Body of pancreas (tissue), 4 donors: ENCODE measurements at regions not wholly inside any gene's neighbourhood (a gene's known extent, or its start where the extent isn't known, plus 50 kb on each side); places are given as distances from the start of the nearest gene placed in this dataset.

Experiments
- ATAC-seq: fragments of 150-250 bp; one replicate; pipeline ENCODE4 v1.9.1; 2016
- DNase-seq, 4 donors: peaks; one replicate each; pipeline ENCODE4 v3.0.0-alpha.2; 2019
- H3K27ac ChIP-seq, 4 donors: fragments of 200-600 bp; sonication (generic); 1 replicate in 3 of 4; 2 replicates in 1 of 4; pipeline versions ENCODE4 v1.5.1 to v1.6.1; 2016 to 2019; ENCODE audit warnings: mild to moderate bottlenecking in 1 of 4, mixed read lengths in 1 of 4, moderate library complexity in 1 of 4
- H3K27me3 ChIP-seq, 2 donors: fragments of 200-600 bp; sonication (generic); one replicate each; pipeline ENCODE4 v1.6.0; 2016; ENCODE audit warnings: mild to moderate bottlenecking in 1 of 2
- H3K36me3 ChIP-seq, 2 donors: fragments of 200-600 bp; sonication (generic); replicated peaks in 1 of 2; 2 replicates each; pipeline ENCODE4 v1.5.1; 2016; ENCODE audit warnings: low read depth in 2 of 2; ENCODE audit not compliant: insufficient read depth in 1 of 2
- H3K4me1 ChIP-seq: fragments of 200-600 bp; sonication (generic); one replicate; pipeline ENCODE4 v1.6.0; 2016
- H3K4me3 ChIP-seq, 2 donors: fragments of 200-600 bp; sonication (generic); 1 replicate in 1 of 2; 2 replicates in 1 of 2; pipeline ENCODE4 v1.5.1; 2016 to 2019
- H3K9me3 ChIP-seq, 3 donors: fragments of 200-600 bp; sonication (generic); 1 replicate in 2 of 3; 2 replicates in 1 of 3; pipeline ENCODE4 v1.5.1; 2016
- POLR2A ChIP-seq, 3 donors: fragments of 450-650 bp; IDR thresholded peaks; one replicate each; pipeline ENCODE4 v1.6.1; 2016; ENCODE audit warnings: antibody characterized with exemption in 3 of 3, mild to moderate bottlenecking in 2 of 3
- WGBS, 2 donors: methylation state at CpG; one replicate each; pipeline ENCODE4 v1.1.5; 2017; 5-methylcytosine and 5-hydroxymethylcytosine counted together
- intact Hi-C: fragments of 100-400 bp; cut with DNase I; formaldehyde crosslinking; loops from one replicate; pipeline ENCODE4 v1.15.1; 2023
- TF ChIP-seq, protein P1 (sequence below), 7 experiments: fragments of 450-650 bp in 4 of 7; fragments of 200-600 bp in 3 of 7; sonication (generic) in 3 of 7; IDR thresholded peaks; one replicate each; pipeline ENCODE4 v1.5.1; 2016 to 2019; ENCODE audit warnings: antibody characterized with exemption in 7 of 7

DNA sequence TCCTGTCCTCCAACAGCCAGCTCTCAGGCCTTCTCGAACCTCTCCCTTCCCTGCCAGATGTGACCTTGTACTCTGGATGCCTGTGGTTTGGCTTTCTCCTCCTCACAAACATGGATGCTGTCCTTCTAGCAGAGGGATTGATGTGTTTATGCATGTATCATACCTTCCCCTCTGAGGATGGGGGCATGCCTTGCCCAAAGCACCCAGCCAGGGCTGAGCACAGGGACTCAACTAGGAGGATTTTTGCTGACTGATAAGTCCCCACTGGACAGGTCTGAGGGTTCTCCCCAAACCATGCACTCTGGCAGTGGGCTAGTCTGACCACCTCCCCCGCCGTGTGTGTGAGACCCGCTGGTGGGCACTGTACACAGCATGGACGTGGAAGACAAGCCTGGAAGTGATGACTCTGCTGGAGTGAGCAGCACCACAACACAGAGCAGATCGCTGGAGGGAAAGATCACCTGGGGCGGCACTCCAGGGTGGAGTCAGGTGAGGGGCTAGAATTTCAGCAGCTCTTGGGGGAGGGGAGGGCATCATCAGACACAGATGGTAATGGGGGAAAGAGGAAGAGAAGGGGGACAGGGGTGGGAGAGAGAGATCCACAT is 360.3 kb upstream of the ZNF507 start:
- Histone ChIP-seq H3K4me3 (no peak overlapping the region), H3K27ac (no peak overlapping the region), H3K27me3 (no peaks in the 10 kb centered on the region), H3K4me1 (no peaks in the 10 kb centered on the region), H3K36me3 (no peaks in the 10 kb centered on the region), H3K9me3 (peaks cover 0 to 8% (median 0%) of the 10 kb centered on the region in 3 donors)
- WGBS, 2 donors = 71 to 84% methylated on average over 7 of the region's 7 CpGs
- ATAC-seq = no peak
- no peak for DNase-seq
- intact Hi-C loops = no loop called here
- no peak for TF ChIP-seq POLR2A (IDR thresholded peaks at IDR 0.05)
- TF ChIP-seq, protein P1, sequence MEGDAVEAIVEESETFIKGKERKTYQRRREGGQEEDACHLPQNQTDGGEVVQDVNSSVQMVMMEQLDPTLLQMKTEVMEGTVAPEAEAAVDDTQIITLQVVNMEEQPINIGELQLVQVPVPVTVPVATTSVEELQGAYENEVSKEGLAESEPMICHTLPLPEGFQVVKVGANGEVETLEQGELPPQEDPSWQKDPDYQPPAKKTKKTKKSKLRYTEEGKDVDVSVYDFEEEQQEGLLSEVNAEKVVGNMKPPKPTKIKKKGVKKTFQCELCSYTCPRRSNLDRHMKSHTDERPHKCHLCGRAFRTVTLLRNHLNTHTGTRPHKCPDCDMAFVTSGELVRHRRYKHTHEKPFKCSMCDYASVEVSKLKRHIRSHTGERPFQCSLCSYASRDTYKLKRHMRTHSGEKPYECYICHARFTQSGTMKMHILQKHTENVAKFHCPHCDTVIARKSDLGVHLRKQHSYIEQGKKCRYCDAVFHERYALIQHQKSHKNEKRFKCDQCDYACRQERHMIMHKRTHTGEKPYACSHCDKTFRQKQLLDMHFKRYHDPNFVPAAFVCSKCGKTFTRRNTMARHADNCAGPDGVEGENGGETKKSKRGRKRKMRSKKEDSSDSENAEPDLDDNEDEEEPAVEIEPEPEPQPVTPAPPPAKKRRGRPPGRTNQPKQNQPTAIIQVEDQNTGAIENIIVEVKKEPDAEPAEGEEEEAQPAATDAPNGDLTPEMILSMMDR (IDR thresholded peaks at IDR 0.05) = no peak

- intact Hi-C loops = no loop called here
- Histone ChIP-seq H3K4me3 (no peak overlapping the region), H3K9me3 (peaks cover 0 to 8% (median 0%) of the 10 kb centered on the region in 3 donors), H3K27ac (no peak overlapping the region), H3K27me3 (no peaks in the 10 kb centered on the region), H3K4me1 (no peaks in the 10 kb centered on the region), H3K36me3 (no peaks in the 10 kb centered on the region)
- WGBS, 2 donors = 47 to 50% methylated on average over 1 of the region's 1 CpG
- ATAC-seq = no peak
- DNase-seq = no peak
- no peak for TF ChIP-seq POLR2A (IDR thresholded peaks at IDR 0.05)
- TF ChIP-seq, protein P1 (IDR thresholded peaks at IDR 0.05) = no peak
Observed at GRCh38 chr19:31986951-31987350, 358.5 kb upstream of the ZNF507 start.

DNA sequence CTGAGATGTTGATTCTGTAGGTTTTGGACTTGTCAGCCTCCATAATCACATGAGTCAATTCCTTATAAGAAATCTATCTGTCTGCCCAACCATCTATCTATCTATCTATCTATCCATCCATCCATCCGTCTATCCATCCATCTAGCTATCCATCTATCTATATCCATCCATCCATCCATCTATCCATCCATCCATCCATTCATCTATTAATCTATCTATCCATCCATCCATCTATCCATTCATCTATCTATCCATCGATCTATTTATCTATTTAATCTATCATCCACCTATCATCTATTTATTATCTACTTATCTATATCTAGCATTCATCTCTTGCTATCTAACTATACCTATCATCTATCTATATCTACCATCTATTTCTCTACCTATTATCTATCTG is 357.2 kb upstream of the ZNF507 start:
- no peak overlapping the region for H3K27ac ChIP-seq
- no peaks in the 10 kb centered on the region for H3K27me3 ChIP-seq
- H3K36me3 ChIP-seq = no peaks in the 10 kb centered on the region
- H3K9me3 ChIP-seq = peaks cover 0 to 8% (median 0%) of the 10 kb centered on the region in 3 donors
- intact Hi-C loops = no loop called here
- ATAC-seq = no peak
- no peak for DNase-seq
- WGBS, 2 donors = 59 to 60% methylated on average over 2 of the region's 2 CpGs
- no peaks in the 10 kb centered on the region for H3K4me1 ChIP-seq
- TF ChIP-seq, protein P1 (IDR thresholded peaks at IDR 0.05) = no peak
- no peak for TF ChIP-seq POLR2A (IDR thresholded peaks at IDR 0.05)
- no peak overlapping the region for H3K4me3 ChIP-seq

GRCh38 chr19:31991984-31992655 is 353.3 kb upstream of the ZNF507 start:
- ATAC-seq (no peak), DNase-seq (no peak)
- intact Hi-C loops = no loop called here
- Histone ChIP-seq H3K36me3 (no peaks in the 10 kb centered on the region), H3K27ac (no peak overlapping the region), H3K27me3 (no peaks in the 10 kb centered on the region), H3K9me3 (no peaks in the 10 kb centered on the region), H3K4me3 (no peak overlapping the region), H3K4me1 (no peaks in the 10 kb centered on the region)
- TF ChIP-seq POLR2A (IDR thresholded peaks at IDR 0.05) = no peak
- TF ChIP-seq, protein P1 (IDR thresholded peaks at IDR 0.05) = no peak
- 62 to 78% methylated on average over 16 of the region's 16 CpGs for WGBS, 2 donors

DNA sequence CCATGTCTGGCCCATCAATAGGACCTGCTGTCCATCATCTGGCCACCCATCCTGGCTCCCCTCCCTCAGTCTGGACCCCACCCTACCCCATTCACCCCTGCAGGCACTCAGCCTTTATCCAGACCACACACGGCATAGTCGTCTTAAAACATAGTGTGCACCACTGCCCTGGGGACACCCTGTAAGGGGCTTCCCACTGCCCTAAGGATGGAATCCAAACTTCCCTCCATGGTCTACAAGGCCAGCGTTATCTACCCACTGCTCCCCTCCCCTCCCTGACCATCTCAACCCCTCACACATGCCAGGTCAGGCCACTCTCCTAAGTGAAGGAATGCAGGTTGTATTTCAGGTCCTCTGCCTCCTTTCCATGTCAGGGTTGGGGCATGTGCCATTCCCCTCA is 352.7 kb upstream of the ZNF507 start:
- 56 to 65% methylated on average over 3 of the region's 3 CpGs for WGBS, 2 donors
- H3K36me3 ChIP-seq = no peaks in the 10 kb centered on the region
- no peaks in the 10 kb centered on the region for H3K4me1 ChIP-seq
- TF ChIP-seq POLR2A (IDR thresholded peaks at IDR 0.05) = no peak
- TF ChIP-seq, protein P1 (IDR thresholded peaks at IDR 0.05) = no peak
- ATAC-seq (no peak), DNase-seq (no peak)
- H3K9me3 ChIP-seq = no peaks in the 10 kb centered on the region
- no peaks in the 10 kb centered on the region for H3K27me3 ChIP-seq
- no peak overlapping the region for H3K27ac ChIP-seq
- intact Hi-C loops = no loop called here
- H3K4me3 ChIP-seq = no peak overlapping the region
